ENCODE measurements at regions not wholly inside any gene's neighbourhood (a gene's known extent, or its start where the extent isn't known, plus 50 kb on each side); places are given as distances from the start of the nearest gene placed in this dataset.

DNA sequence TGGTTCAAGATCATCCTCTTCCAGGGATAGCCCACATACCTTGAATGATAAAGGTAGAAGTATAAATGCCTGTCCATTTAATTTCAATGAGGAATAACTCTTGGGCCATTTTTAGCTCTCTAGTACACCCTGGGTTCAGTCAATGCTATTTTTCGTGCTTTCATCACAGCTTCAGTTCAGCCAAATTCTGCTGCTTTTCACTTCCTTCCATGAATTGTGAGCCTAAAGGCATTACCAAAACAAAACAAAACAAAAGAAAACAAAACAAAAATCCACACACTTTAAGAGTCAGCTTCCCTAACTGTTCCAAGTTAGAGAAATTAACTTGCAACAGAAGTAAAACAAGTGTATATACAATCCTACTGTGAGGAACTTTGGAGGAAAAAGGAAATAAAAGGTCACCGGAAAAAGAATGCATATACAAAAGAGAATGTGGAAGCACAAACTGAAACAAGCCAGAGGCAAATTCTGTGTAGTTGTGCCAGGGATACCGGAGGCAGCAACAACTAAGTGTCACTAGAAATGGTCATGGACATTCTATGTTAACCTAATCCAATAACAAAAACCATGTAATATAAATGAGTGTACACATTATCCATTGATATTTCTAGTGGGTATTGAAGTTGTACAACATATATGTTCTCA, 423.1 kb downstream of the KCTD8 start:
- intact Hi-C loops (cut with DNase I; ENCODE audit: low total_unique reads), result no loop called here
- H3K36me3 ChIP-seq, result no peaks in the 10 kb centered on the region
- H3K27me3 ChIP-seq (replicated peaks in 1 of 7), result no peaks in the 10 kb centered on the region
- no peak for DNase-seq
- TF ChIP-seq POLR2AphosphoS5 (IDR thresholded peaks at IDR 0.05) (no peak), POLR2A (IDR thresholded peaks at IDR 0.05) (no peak)
- TF ChIP-seq, protein P1, sequence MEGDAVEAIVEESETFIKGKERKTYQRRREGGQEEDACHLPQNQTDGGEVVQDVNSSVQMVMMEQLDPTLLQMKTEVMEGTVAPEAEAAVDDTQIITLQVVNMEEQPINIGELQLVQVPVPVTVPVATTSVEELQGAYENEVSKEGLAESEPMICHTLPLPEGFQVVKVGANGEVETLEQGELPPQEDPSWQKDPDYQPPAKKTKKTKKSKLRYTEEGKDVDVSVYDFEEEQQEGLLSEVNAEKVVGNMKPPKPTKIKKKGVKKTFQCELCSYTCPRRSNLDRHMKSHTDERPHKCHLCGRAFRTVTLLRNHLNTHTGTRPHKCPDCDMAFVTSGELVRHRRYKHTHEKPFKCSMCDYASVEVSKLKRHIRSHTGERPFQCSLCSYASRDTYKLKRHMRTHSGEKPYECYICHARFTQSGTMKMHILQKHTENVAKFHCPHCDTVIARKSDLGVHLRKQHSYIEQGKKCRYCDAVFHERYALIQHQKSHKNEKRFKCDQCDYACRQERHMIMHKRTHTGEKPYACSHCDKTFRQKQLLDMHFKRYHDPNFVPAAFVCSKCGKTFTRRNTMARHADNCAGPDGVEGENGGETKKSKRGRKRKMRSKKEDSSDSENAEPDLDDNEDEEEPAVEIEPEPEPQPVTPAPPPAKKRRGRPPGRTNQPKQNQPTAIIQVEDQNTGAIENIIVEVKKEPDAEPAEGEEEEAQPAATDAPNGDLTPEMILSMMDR (IDR thresholded peaks at IDR 0.05 in 8 of 11, conservative IDR thresholded peaks at IDR 0.05 in 3 of 11), result no peak
- no peak overlapping the region for H3K27ac ChIP-seq
- no peaks in the 10 kb centered on the region for H3K4me1 ChIP-seq
- WGBS, 5 donors, result 40 to 55% (median 42%) methylated on average over 3 of the region's 3 CpGs
- peaks cover 0 to 8% (median 2%) of the 10 kb centered on the region in 8 donors for H3K9me3 ChIP-seq
- H3K4me3 ChIP-seq, result no peak overlapping the region

DNA sequence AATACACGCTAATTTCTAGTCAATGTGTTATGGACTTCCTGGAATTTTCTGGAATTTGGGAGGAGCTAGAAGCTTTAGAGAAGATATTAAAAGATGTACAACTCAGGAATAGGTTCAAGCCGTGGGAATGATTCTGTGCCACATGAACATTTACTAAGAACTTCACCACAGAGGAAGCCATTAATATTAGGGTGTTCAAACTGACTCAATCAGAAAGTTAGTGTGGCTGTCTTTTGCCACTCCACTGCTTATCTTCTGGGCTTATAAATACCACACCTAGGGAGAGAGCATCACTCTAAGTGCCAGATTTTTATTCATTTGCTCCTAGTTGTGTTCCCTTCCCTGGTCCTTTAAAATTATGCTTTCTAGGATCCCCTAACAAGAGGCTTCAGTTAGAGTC, 409.8 kb downstream of the KCTD8 start:
- intact Hi-C loops (cut with DNase I; ENCODE audit: low total_unique reads), result no loop called here
- 72 to 81% (median 76%) methylated on average over 2 of the region's 2 CpGs for WGBS, 5 donors

DNA sequence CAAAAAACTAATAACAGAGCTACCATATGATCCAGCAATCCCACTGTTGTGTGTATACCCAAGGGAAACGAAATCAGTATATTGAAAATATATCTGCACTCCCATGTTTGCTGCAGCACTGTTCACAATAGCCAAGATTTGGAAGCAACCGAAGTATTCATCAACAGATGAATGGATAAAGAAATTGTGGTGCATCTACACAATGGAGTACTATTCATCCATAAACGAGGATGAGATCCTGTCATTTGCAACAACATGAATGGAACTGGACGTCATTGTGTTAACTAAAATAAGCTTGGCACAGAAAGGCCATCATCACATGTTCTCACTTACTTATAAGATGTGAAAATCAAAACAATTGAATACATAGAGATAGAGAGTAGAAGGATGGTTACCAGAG, 402.1 kb downstream of the KCTD8 start:
- Histone ChIP-seq H3K4me1 (no peaks in the 10 kb centered on the region), H3K27ac (no peak overlapping the region), H3K9me3 (peaks cover 0 to 5% (median 0%) of the 10 kb centered on the region in 8 donors), H3K4me3 (no peak overlapping the region), H3K36me3 (no peaks in the 10 kb centered on the region), H3K27me3 (replicated peaks in 1 of 7) (no peaks in the 10 kb centered on the region)
- TF ChIP-seq, protein P1 (IDR thresholded peaks at IDR 0.05 in 8 of 11, conservative IDR thresholded peaks at IDR 0.05 in 3 of 11), result no peak
- no peak for TF ChIP-seq POLR2A (IDR thresholded peaks at IDR 0.05)
- TF ChIP-seq POLR2AphosphoS5 (IDR thresholded peaks at IDR 0.05), result no peak
- 69 to 77% (median 74%) methylated on average over 4 of the region's 4 CpGs for WGBS, 5 donors
- intact Hi-C loops (cut with DNase I; ENCODE audit: low total_unique reads), result no loop called here
- no peak for DNase-seq

More for the DNA sequence above, 409.8 kb downstream of the KCTD8 start:
- Histone ChIP-seq H3K27me3 (replicated peaks in 1 of 7) (no peaks in the 10 kb centered on the region), H3K27ac (no peak overlapping the region), H3K4me1 (no peaks in the 10 kb centered on the region), H3K4me3 (no peak overlapping the region), H3K36me3 (no peaks in the 10 kb centered on the region), H3K9me3 (peaks cover 0 to 7% (median 0%) of the 10 kb centered on the region in 8 donors)
- DNase-seq, result no peak
- TF ChIP-seq, protein P1 (IDR thresholded peaks at IDR 0.05 in 8 of 11, conservative IDR thresholded peaks at IDR 0.05 in 3 of 11), result no peak
- TF ChIP-seq POLR2A (IDR thresholded peaks at IDR 0.05) (no peak), POLR2AphosphoS5 (IDR thresholded peaks at IDR 0.05) (no peak)

GRCh38 chr4:44056721-44057151, 391.9 kb downstream of the KCTD8 start:
- intact Hi-C loops (cut with DNase I; ENCODE audit: low total_unique reads), result no loop called here
- Histone ChIP-seq H3K27me3 (replicated peaks in 1 of 7) (no peaks in the 10 kb centered on the region), H3K9me3 (peaks cover 0 to 5% (median 0%) of the 10 kb centered on the region in 8 donors), H3K27ac (no peak overlapping the region), H3K4me3 (no peak overlapping the region), H3K36me3 (no peaks in the 10 kb centered on the region), H3K4me1 (no peaks in the 10 kb centered on the region)
- TF ChIP-seq POLR2AphosphoS5 (IDR thresholded peaks at IDR 0.05) (no peak), POLR2A (IDR thresholded peaks at IDR 0.05) (no peak)
- TF ChIP-seq, protein P1 (IDR thresholded peaks at IDR 0.05 in 8 of 11, conservative IDR thresholded peaks at IDR 0.05 in 3 of 11), result no peak
- DNase-seq, result no peak
- WGBS, 5 donors, result 16 to 29% (median 24%) methylated on average over 6 of the region's 6 CpGs
